HEK293 (cell line): ENCODE measurements at regions not wholly inside any gene's neighbourhood (a gene's known extent, or its start where the extent isn't known, plus 50 kb on each side); places are given as distances from the start of the nearest gene placed in this dataset.

Source experiments
- CTCF ChIP-seq: fragments of 450-650 bp; formaldehyde crosslinking; IDR thresholded peaks from 2 replicates; pipeline ENCODE4 v1.5.1; 2016; ENCODE audit warnings: missing biosample characterization, missing genetic modification characterization
- GFI1B ChIP-seq: fragments of 450-650 bp; formaldehyde crosslinking; IDR thresholded peaks from 2 replicates; pipeline ENCODE4 v1.5.1; 2016; ENCODE audit warnings: missing biosample characterization, missing genetic modification characterization
- REST ChIP-seq: fragments of 450-650 bp; formaldehyde crosslinking; IDR thresholded peaks from 2 replicates; pipeline ENCODE4 v1.5.1; 2016; ENCODE audit warnings: missing biosample characterization, missing genetic modification characterization
- TRIM28 ChIP-seq: IDR thresholded peaks from 2 replicates; pipeline ENCODE4 v1.6.1; 2011; ENCODE audit warnings: low read length, control low read depth, borderline replicate concordance
- ZNF121 ChIP-seq: fragments of 450-650 bp; formaldehyde crosslinking; IDR thresholded peaks from 2 replicates; pipeline ENCODE4 v1.5.1; 2016; ENCODE audit warnings: missing biosample characterization, missing genetic modification characterization
- ZNF184 ChIP-seq: fragments of 450-650 bp; IDR thresholded peaks from 2 replicates; pipeline ENCODE4 v1.5.1; 2018; ENCODE audit warnings: missing biosample characterization, mild to moderate bottlenecking, missing genetic modification characterization
- ZSCAN23 ChIP-seq: fragments of 450-650 bp; formaldehyde crosslinking; IDR thresholded peaks from 2 replicates; pipeline ENCODE4 v1.5.1; 2016; ENCODE audit warnings: missing biosample characterization, missing genetic modification characterization

GRCh38 chr21:16312321-16312720 lies 582.5 kb downstream of the USP25 start:
- no peak for TF ChIP-seq TRIM28
- no peak for TF ChIP-seq CTCF
- no peak for TF ChIP-seq ZSCAN23 (tag by site-specific recombination)
- TF ChIP-seq ZNF121 (tag by site-specific recombination), result no peak
- no peak for TF ChIP-seq ZNF184 (tag by site-specific recombination)
- TF ChIP-seq REST (tag by site-specific recombination), result no peak
- no peak for TF ChIP-seq GFI1B (tag by site-specific recombination)
